ENCODE measurements at regions not wholly inside any gene's neighbourhood (a gene's known extent, or its start where the extent isn't known, plus 50 kb on each side); places are given as distances from the start of the nearest gene placed in this dataset.

- WGBS, 2 donors = 71% methylated on average over 17 of the region's 17 CpGs
- no peak for DNase-seq (ENCODE audit: low spot score in 2 of 2)
- TF ChIP-seq POLR2A (IDR thresholded peaks at IDR 0.05) (no peak), CTCF (IDR thresholded peaks at IDR 0.05) (no peak)
- intact Hi-C loops (cut with DNase I; ENCODE audit: low total_unique reads) = no loop called here
- no peak overlapping the region for H3K4me3 ChIP-seq (ENCODE audit: low read depth, poor library complexity, severe bottlenecking)
Measured at GRCh38 chr9:135291165-135291564, 188.4 kb upstream of the PPP1R26 start.

GRCh38 chr9:135294836-135295235 lies 184.7 kb upstream of the PPP1R26 start:
- TF ChIP-seq CTCF (IDR thresholded peaks at IDR 0.05) = no peak
- no peak for TF ChIP-seq POLR2A (IDR thresholded peaks at IDR 0.05)
- DNase-seq (ENCODE audit: low spot score in 2 of 2) = peak in 1 of 2 donors; percentile 76
- intact Hi-C loops (cut with DNase I; ENCODE audit: low total_unique reads) = no loop called here
- 67 to 75% methylated on average over 11 of the region's 11 CpGs for WGBS, 2 donors
- H3K4me3 ChIP-seq (ENCODE audit: low read depth, poor library complexity, severe bottlenecking) = no peak overlapping the region

GRCh38 chr9:135295551-135296300 lies 183.9 kb upstream of the PPP1R26 start:
- peak in 1 of 2 donors; percentile 53 for DNase-seq (ENCODE audit: low spot score in 2 of 2)
- TF ChIP-seq POLR2A (IDR thresholded peaks at IDR 0.05) (no peak), CTCF (IDR thresholded peaks at IDR 0.05) (no peak)
- no peak overlapping the region for H3K4me3 ChIP-seq (ENCODE audit: low read depth, poor library complexity, severe bottlenecking)
- WGBS, 2 donors = 78 to 80% methylated on average over 11 of the region's 11 CpGs
- intact Hi-C loops (cut with DNase I; ENCODE audit: low total_unique reads) = no loop called here

- DNase-seq (ENCODE audit: low spot score in 2 of 2) = peak in 1 of 2 donors; percentile 37
- intact Hi-C loops (cut with DNase I; ENCODE audit: low total_unique reads) = no loop called here
- TF ChIP-seq POLR2A (IDR thresholded peaks at IDR 0.05) = no peak
- no peak for TF ChIP-seq CTCF (IDR thresholded peaks at IDR 0.05)
- no peak overlapping the region for H3K4me3 ChIP-seq (ENCODE audit: low read depth, poor library complexity, severe bottlenecking)
- WGBS, 2 donors = 54 to 64% methylated on average over 12 of the region's 12 CpGs
Measured at GRCh38 chr9:135296735-135297455, 182.7 kb upstream of the PPP1R26 start.

GRCh38 chr9:135297456-135298075 lies 182.0 kb upstream of the PPP1R26 start:
- no peak overlapping the region for H3K4me3 ChIP-seq (ENCODE audit: low read depth, poor library complexity, severe bottlenecking)
- peak in 1 of 2 donors; percentile 68 for DNase-seq (ENCODE audit: low spot score in 2 of 2)
- no peak for TF ChIP-seq CTCF (IDR thresholded peaks at IDR 0.05)
- no peak for TF ChIP-seq POLR2A (IDR thresholded peaks at IDR 0.05)
- 34 to 37% methylated on average over 14 to 15 of the region's 16 CpGs for WGBS, 2 donors
- intact Hi-C loops (cut with DNase I; ENCODE audit: low total_unique reads) = no loop called here
